Gastrocnemius medialis (tissue), 4 donors: ENCODE measurements at regions not wholly inside any gene's neighbourhood (a gene's known extent, or its start where the extent isn't known, plus 50 kb on each side); places are given as distances from the start of the nearest gene placed in this dataset.

Source experiments
- ATAC-seq, 2 donors: fragments of 150-250 bp; one replicate each; pipeline ENCODE4 v1.9.1; 2016
- DNase-seq, 2 donors: peaks; one replicate each; pipeline ENCODE4 v3.0.0-alpha.2; 2019
- H3K27ac ChIP-seq, 4 donors: fragments of 200-600 bp; sonication (generic); 1 replicate in 1 of 4; 2 replicates in 3 of 4; pipeline ENCODE4 v1.5.1; 2016 to 2018; ENCODE audit warnings: mild to moderate bottlenecking in 2 of 4, moderate library complexity in 1 of 4
- H3K27me3 ChIP-seq, 3 donors: fragments of 200-600 bp; sonication (generic) in 2 of 3; 1 replicate in 1 of 3; 2 replicates in 2 of 3; pipeline versions ENCODE4 v1.5.1 to v1.6.0; 2016 to 2019; ENCODE audit warnings: mild to moderate bottlenecking in 1 of 3, moderate library complexity in 1 of 3
- H3K36me3 ChIP-seq, 2 donors: fragments of 200-600 bp; sonication (generic) in 1 of 2; one replicate each; pipeline ENCODE4 v1.5.1; 2017 to 2018
- H3K4me1 ChIP-seq, 2 donors: fragments of 200-600 bp; sonication (generic) in 1 of 2; one replicate each; pipeline ENCODE4 v1.5.1; 2016 to 2017; ENCODE audit warnings: mild to moderate bottlenecking in 2 of 2
- H3K4me3 ChIP-seq, 4 donors: fragments of 200-600 bp; sonication (generic) in 3 of 4; 1 replicate in 1 of 4; 2 replicates in 3 of 4; pipeline ENCODE4 v1.5.1; 2016 to 2019; ENCODE audit warnings: mild to moderate bottlenecking in 2 of 4
- H3K9me3 ChIP-seq, 3 donors: fragments of 200-600 bp; sonication (generic) in 2 of 3; 1 replicate in 1 of 3; 2 replicates in 2 of 3; pipeline ENCODE4 v1.5.1; 2016 to 2019
- CTCF ChIP-seq, 5 experiments: fragments of 450-650 bp in 3 of 5; fragments of 200-600 bp in 2 of 5; sonication (generic) in 2 of 5; IDR thresholded peaks in 4 of 5; conservative IDR thresholded peaks in 1 of 5; 1 replicate in 4 of 5; 2 replicates in 1 of 5; pipeline ENCODE4 v1.5.1; 2016 to 2019; ENCODE audit warnings: antibody characterized with exemption in 5 of 5, mild to moderate bottlenecking in 3 of 5, moderate library complexity in 3 of 5
- POLR2A ChIP-seq, 2 donors: fragments of 450-650 bp; IDR thresholded peaks; one replicate each; pipeline ENCODE4 v1.6.1; 2017; ENCODE audit warnings: antibody characterized with exemption in 2 of 2, mild to moderate bottlenecking in 2 of 2, moderate library complexity in 2 of 2
- in situ Hi-C, 4 donors: fragments of 200-750 bp; cut with MboI; loops; one replicate each; pipeline versions ENCODE4 v1.15.0 to v1.8.0; 2017; ENCODE audit warnings: low sequenced_read_pairs in 4 of 4
- intact Hi-C: fragments of 100-400 bp; cut with DNase I; formaldehyde crosslinking; loops from one replicate; pipeline ENCODE4 v1.15.1; 2023; ENCODE audit warnings: low total_unique reads

- Histone ChIP-seq H3K4me1 (no peaks in the 10 kb centered on the region), H3K36me3 (no peaks in the 10 kb centered on the region), H3K4me3 (no peak overlapping the region), H3K9me3 (no peaks in the 10 kb centered on the region), H3K27ac (no peak overlapping the region), H3K27me3 (no peaks in the 10 kb centered on the region)
- intact Hi-C loops (no loop called here), in situ Hi-C loops (no loop called here)
- DNase-seq (no peak), ATAC-seq (no peak)
- TF ChIP-seq CTCF (IDR thresholded peaks at IDR 0.05 in 4 of 5, conservative IDR thresholded peaks at IDR 0.05 in 1 of 5): no peak
- TF ChIP-seq POLR2A (IDR thresholded peaks at IDR 0.05): no peak
Observed at GRCh38 chr20:40922865-40923264, 105.8 kb upstream of the TOP1 start.

- intact Hi-C loops: no loop called here
- no peaks in the 10 kb centered on the region for H3K9me3 ChIP-seq
- DNase-seq (no peak), ATAC-seq (no peak)
- no peaks in the 10 kb centered on the region for H3K27me3 ChIP-seq
- no peaks in the 10 kb centered on the region for H3K36me3 ChIP-seq
- in situ Hi-C loops: no loop called here
- no peaks in the 10 kb centered on the region for H3K4me1 ChIP-seq
- H3K27ac ChIP-seq: no peak overlapping the region
- TF ChIP-seq POLR2A (IDR thresholded peaks at IDR 0.05) (no peak), CTCF (IDR thresholded peaks at IDR 0.05 in 4 of 5, conservative IDR thresholded peaks at IDR 0.05 in 1 of 5) (no peak)
- no peak overlapping the region for H3K4me3 ChIP-seq
Observed at GRCh38 chr20:40925829-40926510, 102.7 kb upstream of the TOP1 start.

GRCh38 chr20:40926928-40927327, 101.7 kb upstream of the TOP1 start:
- in situ Hi-C loops: no loop called here

GRCh38 chr20:40930561-40930960, 98.1 kb upstream of the TOP1 start:
- in situ Hi-C loops: no loop called here
- intact Hi-C loops: no loop called here
- no peaks in the 10 kb centered on the region for H3K27me3 ChIP-seq
- no peaks in the 10 kb centered on the region for H3K36me3 ChIP-seq
- no peak overlapping the region for H3K27ac ChIP-seq
- H3K4me1 ChIP-seq: no peaks in the 10 kb centered on the region
- DNase-seq (no peak), ATAC-seq (no peak)
- H3K9me3 ChIP-seq: no peaks in the 10 kb centered on the region
- H3K4me3 ChIP-seq: no peak overlapping the region
- TF ChIP-seq POLR2A (IDR thresholded peaks at IDR 0.05) (no peak), CTCF (IDR thresholded peaks at IDR 0.05 in 4 of 5, conservative IDR thresholded peaks at IDR 0.05 in 1 of 5) (no peak)

More at GRCh38 chr20:40926928-40927327, 101.7 kb upstream of the TOP1 start:
- H3K36me3 ChIP-seq: no peaks in the 10 kb centered on the region
- intact Hi-C loops: no loop called here
- no peak for DNase-seq
- no peaks in the 10 kb centered on the region for H3K4me1 ChIP-seq
- no peaks in the 10 kb centered on the region for H3K27me3 ChIP-seq
- no peak for ATAC-seq
- no peak overlapping the region for H3K4me3 ChIP-seq
- no peak overlapping the region for H3K27ac ChIP-seq
- no peak for TF ChIP-seq POLR2A (IDR thresholded peaks at IDR 0.05)
- no peak for TF ChIP-seq CTCF (IDR thresholded peaks at IDR 0.05 in 4 of 5, conservative IDR thresholded peaks at IDR 0.05 in 1 of 5)
- H3K9me3 ChIP-seq: no peaks in the 10 kb centered on the region
